Heart right ventricle (tissue), 16 donors: ENCODE measurements at regions not wholly inside any gene's neighbourhood (a gene's known extent, or its start where the extent isn't known, plus 50 kb on each side); places are given as distances from the start of the nearest gene placed in this dataset.

ENCODE experiments used
- ATAC-seq, 8 donors: fragments of 200-7000 bp; cut with Tn5 transposase; one replicate each; pipeline ENCODE4 v1.9.1; 2020; ENCODE audit warnings: mild to moderate bottlenecking in 8 of 8, moderate library complexity in 8 of 8, moderate number of reproducible peaks in 1 of 8
- DNase-seq, 2 donors: peaks; one replicate each; pipeline ENCODE4 v3.0.0-alpha.2; 2020
- H3K27ac ChIP-seq, 10 donors: fragments of 200-600 bp; sonication (generic) in 2 of 10; one replicate each; pipeline versions ENCODE4 v1.5.0 to v1.8.0; 2020 to 2022; ENCODE audit warnings: mild to moderate bottlenecking in 3 of 10
- H3K27me3 ChIP-seq, 7 donors: fragments of 200-600 bp; one replicate each; pipeline ENCODE4 v1.8.0; 2021 to 2022; ENCODE audit warnings: mild to moderate bottlenecking in 2 of 7
- H3K36me3 ChIP-seq, 9 donors: fragments of 200-600 bp; sonication (generic) in 1 of 9; one replicate each; pipeline versions ENCODE4 v1.5.0 to v1.8.0; 2020 to 2022; ENCODE audit warnings: mild to moderate bottlenecking in 2 of 9
- H3K4me1 ChIP-seq, 9 donors: fragments of 200-600 bp; sonication (generic) in 1 of 9; one replicate each; pipeline versions ENCODE4 v1.5.0 to v1.8.0; 2020 to 2022; ENCODE audit warnings: mild to moderate bottlenecking in 4 of 9
- H3K4me3 ChIP-seq, 10 donors: fragments of 200-600 bp; sonication (generic) in 2 of 10; one replicate each; pipeline versions ENCODE4 v1.5.0 to v1.8.0; 2020 to 2022; ENCODE audit warnings: mild to moderate bottlenecking in 7 of 10, moderate library complexity in 2 of 10
- H3K9me3 ChIP-seq, 11 donors: fragments of 200-600 bp in 10 of 11; sonication (generic) in 2 of 11; one replicate each; pipeline versions ENCODE4 v1.5.0 to v1.8.0; 2013 to 2022; ENCODE audit warnings: mild to moderate bottlenecking in 2 of 11, control low read depth in 1 of 11, moderate library complexity in 1 of 11
- WGBS, 2 donors: extraction: QIAGEN DNeasy Blood & Tissue Kit; methylation state at CpG; one replicate each; pipeline ENCODE4 v1.1.7; 2013; ENCODE audit warnings: inconsistent platforms in 1 of 2; 5-methylcytosine and 5-hydroxymethylcytosine counted together
- intact Hi-C, 10 donors: fragments of 100-400 bp; cut with DNase I; formaldehyde crosslinking; loops; one replicate each; pipeline versions ENCODE4 v1.11.1 to v1.14.2; 2022
- TF ChIP-seq, protein P1 (sequence below), 9 donors: fragments of 200-600 bp; sonication (generic) in 2 of 9; IDR thresholded peaks; one replicate each; pipeline versions ENCODE4 v1.5.0 to v1.8.0; 2021 to 2022; ENCODE audit warnings: antibody characterized with exemption in 9 of 9, mild to moderate bottlenecking in 5 of 9, moderate library complexity in 1 of 9
- donor health status: Arrhythmogenic right ventricular cardiomyopathy.
- donor health status: ischemic (EF 13 %, LVEDD 7.1; RV severe dilation, severe dysfunction).
- donor health status: healthy with polysubstance abuse.
- donor health status: DM: no; HTN: yes; CAD: no.
- donor health status: DM: no; HTN: no; CAD: no.
- donor health status: ischemic (EF 25% LVEDD 6.9; RV normal size, moderate dysfunction).
- donor health status: ischemic (EF 25% LVEDD 5.7; RV mildly dilated, moderate dysfunction).
- donor health status: healthy.
- donor health status: DM: yes; HTN: yes; CAD: no.
- donor health status: Ischemic cardiomyopathy.
- donor health status: ischemic (EF 35%, LVEDD 5.7; RV mildly dilated, moderate dysfunction).
- donor health status: nonischemic (EF 11% LVEDD 7.7; RV severe dilation, severe dysfunction).
- donor health status: DM: yes; HTN: yes; CAD: no.
- donor health status: PGD.
- donor health status: ischemic (EF 29% LVEDD 5.4; RV normal size, mild dysfunction).
- donor health status: nonischemic (EF 23%, LVEDD 6.1; RV moderate dilation, normal function).

DNA sequence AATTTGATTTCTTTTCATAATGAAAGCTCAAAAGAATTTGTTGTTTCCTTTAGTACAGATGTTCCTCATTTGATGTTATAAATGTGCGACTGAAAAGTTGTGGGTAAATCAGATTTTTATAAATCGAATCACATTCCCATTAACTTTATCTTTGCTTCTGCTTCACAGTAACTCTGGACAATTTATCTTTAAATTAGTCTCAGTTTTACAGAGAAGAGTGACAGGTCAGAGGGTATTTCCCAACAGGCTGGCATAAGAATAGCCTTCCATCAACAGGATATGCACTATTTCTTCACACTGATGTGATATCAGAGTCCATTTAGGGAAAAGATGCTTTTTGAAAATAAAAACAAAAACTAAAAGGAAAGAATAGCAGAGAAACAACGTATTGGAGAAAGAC is 286.9 kb downstream of the FRK start:
- H3K27me3 ChIP-seq: no peaks in the 10 kb centered on the region
- TF ChIP-seq, protein P1, sequence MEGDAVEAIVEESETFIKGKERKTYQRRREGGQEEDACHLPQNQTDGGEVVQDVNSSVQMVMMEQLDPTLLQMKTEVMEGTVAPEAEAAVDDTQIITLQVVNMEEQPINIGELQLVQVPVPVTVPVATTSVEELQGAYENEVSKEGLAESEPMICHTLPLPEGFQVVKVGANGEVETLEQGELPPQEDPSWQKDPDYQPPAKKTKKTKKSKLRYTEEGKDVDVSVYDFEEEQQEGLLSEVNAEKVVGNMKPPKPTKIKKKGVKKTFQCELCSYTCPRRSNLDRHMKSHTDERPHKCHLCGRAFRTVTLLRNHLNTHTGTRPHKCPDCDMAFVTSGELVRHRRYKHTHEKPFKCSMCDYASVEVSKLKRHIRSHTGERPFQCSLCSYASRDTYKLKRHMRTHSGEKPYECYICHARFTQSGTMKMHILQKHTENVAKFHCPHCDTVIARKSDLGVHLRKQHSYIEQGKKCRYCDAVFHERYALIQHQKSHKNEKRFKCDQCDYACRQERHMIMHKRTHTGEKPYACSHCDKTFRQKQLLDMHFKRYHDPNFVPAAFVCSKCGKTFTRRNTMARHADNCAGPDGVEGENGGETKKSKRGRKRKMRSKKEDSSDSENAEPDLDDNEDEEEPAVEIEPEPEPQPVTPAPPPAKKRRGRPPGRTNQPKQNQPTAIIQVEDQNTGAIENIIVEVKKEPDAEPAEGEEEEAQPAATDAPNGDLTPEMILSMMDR (IDR thresholded peaks at IDR 0.05): no peak
- 39 to 56% methylated on average over 3 of the region's 3 CpGs for WGBS, 2 donors
- H3K36me3 ChIP-seq: no peaks in the 10 kb centered on the region
- no peak overlapping the region for H3K4me3 ChIP-seq
- ATAC-seq (no peak), DNase-seq (no peak)
- intact Hi-C loops: no loop called here
- no peaks in the 10 kb centered on the region for H3K4me1 ChIP-seq
- H3K27ac ChIP-seq: no peak overlapping the region
- H3K9me3 ChIP-seq: no peaks in the 10 kb centered on the region

DNA sequence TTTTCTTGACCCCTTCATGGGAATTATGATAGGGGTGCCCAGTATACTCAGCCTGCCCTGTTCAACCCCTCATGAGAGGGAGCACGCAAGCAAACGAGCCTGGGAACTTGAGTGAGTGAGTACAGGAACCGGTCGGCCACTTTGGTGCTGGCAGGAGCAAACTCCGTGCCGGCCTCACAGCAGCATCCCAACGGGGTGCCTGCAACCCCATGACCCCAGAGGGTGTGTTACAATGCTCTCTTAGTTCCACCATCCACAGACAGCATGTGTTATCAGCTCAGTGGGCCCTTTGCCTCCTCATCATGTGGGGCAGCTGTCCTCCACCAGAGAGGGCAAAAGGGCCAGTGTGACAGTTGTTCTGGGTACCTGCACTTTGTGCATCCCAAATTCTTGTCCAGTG is 289.8 kb downstream of the FRK start:
- no peaks in the 10 kb centered on the region for H3K36me3 ChIP-seq
- WGBS, 2 donors: 84 to 85% methylated on average over 7 of the region's 7 CpGs
- no peaks in the 10 kb centered on the region for H3K27me3 ChIP-seq
- intact Hi-C loops: no loop called here
- ATAC-seq (no peak), DNase-seq (no peak)
- TF ChIP-seq, protein P1 (IDR thresholded peaks at IDR 0.05): no peak
- H3K9me3 ChIP-seq: no peaks in the 10 kb centered on the region
- no peaks in the 10 kb centered on the region for H3K4me1 ChIP-seq
- no peak overlapping the region for H3K4me3 ChIP-seq
- H3K27ac ChIP-seq: no peak overlapping the region

DNA sequence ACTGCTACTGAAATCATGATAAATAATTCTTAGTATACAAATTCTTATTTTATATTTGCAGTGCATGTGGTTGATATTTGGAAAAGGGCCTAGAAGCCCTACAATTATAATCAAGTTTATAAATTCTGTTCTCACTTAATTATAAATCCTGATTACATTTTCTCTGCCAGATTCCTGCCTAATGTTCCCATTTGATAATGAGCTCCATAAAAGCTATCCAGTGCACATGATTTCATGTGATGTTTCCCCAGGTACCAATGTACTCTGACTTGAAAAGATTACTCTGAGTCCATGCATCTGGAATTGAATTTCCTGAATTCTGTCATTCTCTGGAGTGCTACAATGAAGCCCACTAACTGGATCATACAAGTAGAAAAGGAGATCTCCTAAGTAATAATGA is 292.2 kb downstream of the FRK start:
- H3K4me1 ChIP-seq: no peaks in the 10 kb centered on the region
- TF ChIP-seq, protein P1 (IDR thresholded peaks at IDR 0.05): no peak
- no peak overlapping the region for H3K4me3 ChIP-seq
- no peaks in the 10 kb centered on the region for H3K27me3 ChIP-seq
- H3K9me3 ChIP-seq: peaks cover 0 to 8% (median 0%) of the 10 kb centered on the region in 11 donors
- no peak for DNase-seq
- ATAC-seq: no peak
- no peaks in the 10 kb centered on the region for H3K36me3 ChIP-seq
- no peak overlapping the region for H3K27ac ChIP-seq
- intact Hi-C loops: no loop called here

DNA sequence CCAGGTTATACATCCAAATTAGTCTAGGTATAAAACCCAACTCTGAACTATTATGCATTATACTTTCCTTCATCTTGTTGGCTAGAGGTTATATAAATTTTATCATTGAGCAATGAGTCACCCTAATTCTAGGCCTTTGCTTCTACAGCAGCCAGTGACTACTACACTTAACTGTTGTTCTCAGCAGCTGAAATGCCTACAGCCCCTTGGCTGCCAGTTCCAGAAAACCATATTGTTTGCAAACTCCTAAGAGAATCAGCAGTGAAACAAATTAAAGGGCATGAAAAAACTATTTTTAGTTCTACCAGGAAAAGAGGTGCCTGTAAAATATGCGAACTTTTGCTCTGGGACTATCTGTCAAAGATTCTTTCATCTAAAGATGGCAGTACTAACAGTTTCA is 292.8 kb downstream of the FRK start:
- Histone ChIP-seq H3K9me3 (peaks cover 0 to 9% (median 2%) of the 10 kb centered on the region in 11 donors), H3K4me1 (no peaks in the 10 kb centered on the region), H3K27me3 (no peaks in the 10 kb centered on the region), H3K4me3 (no peak overlapping the region), H3K36me3 (no peaks in the 10 kb centered on the region), H3K27ac (no peak overlapping the region)
- TF ChIP-seq, protein P1 (IDR thresholded peaks at IDR 0.05): no peak
- intact Hi-C loops: no loop called here
- no peak for DNase-seq
- WGBS, 2 donors: 68 to 80% methylated on average over 1 of the region's 1 CpG
- ATAC-seq: no peak
